ENCODE measurements at regions not wholly inside any gene's neighbourhood (a gene's known extent, or its start where the extent isn't known, plus 50 kb on each side); places are given as distances from the start of the nearest gene placed in this dataset.

DNA sequence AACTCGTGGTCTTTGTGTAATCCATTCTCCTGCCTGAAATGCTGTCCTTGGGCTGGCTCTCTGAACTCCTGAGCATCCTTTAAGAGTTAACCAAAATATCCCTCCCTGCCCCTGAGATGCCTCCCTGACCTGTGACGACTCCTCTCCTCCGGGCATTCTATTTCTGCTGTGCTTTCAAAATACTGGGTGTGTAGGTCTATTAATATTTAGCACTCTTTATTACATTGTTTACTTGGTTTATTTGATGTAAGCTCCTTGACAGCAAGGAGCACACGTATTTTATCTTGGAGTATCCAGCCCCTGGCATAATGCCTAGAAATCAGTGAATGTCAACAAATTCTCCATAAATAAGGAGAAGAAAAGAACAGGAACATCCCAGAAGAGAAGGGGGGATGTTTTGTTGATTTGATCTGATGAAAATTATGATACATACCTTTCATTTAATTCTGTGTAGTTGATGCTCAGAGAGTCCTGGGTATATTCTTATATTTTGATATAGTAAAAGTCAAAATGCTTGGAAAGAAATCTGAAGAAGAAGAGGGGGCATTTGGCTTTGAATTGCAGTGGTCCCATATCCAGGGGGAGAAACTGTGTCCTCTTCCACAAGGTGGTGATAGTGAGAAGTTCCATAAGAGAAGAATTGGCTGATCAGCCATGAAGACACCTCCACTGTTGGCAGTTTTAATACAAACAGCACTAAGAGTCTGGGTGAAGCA is 107.7 kb upstream of the MPP7 start:
- H3K27ac ChIP-seq: peak overlapping the region; percentile 86
- TF ChIP-seq, protein P1, sequence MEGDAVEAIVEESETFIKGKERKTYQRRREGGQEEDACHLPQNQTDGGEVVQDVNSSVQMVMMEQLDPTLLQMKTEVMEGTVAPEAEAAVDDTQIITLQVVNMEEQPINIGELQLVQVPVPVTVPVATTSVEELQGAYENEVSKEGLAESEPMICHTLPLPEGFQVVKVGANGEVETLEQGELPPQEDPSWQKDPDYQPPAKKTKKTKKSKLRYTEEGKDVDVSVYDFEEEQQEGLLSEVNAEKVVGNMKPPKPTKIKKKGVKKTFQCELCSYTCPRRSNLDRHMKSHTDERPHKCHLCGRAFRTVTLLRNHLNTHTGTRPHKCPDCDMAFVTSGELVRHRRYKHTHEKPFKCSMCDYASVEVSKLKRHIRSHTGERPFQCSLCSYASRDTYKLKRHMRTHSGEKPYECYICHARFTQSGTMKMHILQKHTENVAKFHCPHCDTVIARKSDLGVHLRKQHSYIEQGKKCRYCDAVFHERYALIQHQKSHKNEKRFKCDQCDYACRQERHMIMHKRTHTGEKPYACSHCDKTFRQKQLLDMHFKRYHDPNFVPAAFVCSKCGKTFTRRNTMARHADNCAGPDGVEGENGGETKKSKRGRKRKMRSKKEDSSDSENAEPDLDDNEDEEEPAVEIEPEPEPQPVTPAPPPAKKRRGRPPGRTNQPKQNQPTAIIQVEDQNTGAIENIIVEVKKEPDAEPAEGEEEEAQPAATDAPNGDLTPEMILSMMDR (conservative IDR thresholded peaks at IDR 0.05): peak; percentile 63

DNA sequence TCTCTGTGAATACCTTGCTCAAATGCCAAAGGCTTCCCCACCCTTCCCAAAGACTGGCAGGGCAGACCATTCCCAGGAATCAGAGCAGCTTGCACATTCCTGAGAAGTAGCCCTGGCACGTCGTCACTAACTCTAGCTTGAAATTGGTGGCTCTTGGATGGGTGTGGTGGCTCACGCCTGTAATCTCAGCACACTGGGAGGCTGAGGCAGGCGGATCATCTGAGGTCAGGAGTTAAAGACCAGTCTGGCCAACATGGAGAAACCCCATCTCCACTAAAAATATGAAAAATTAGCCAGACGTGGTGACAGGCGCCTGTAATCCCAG is 108.2 kb upstream of the MPP7 start:
- peak overlapping the region; percentile 86 for H3K27ac ChIP-seq
- TF ChIP-seq, protein P1 (conservative IDR thresholded peaks at IDR 0.05): 0 out of 2 replicates have a peak, but pooled peaks have one; percentile 8

DNA sequence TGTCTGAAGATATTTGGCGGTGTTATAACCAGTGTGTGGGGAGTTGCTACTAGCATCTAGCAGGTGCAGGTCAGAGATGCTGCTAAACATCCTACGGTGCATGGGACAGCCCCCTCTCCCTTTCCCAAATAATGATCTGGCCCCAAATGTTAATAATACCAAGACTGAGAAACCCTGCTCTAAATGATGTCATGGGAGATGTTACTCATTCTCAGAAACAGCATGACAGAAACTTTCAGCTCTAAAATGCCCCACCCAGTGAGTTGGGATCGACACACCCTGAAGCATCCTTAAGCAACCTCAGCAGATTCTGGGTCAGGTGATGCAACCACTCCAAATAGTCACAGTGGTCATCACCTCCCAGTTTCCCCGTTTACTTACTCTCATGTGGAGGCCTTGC is 108.8 kb upstream of the MPP7 start:
- H3K27ac ChIP-seq: peak overlapping the region; percentile 86

DNA sequence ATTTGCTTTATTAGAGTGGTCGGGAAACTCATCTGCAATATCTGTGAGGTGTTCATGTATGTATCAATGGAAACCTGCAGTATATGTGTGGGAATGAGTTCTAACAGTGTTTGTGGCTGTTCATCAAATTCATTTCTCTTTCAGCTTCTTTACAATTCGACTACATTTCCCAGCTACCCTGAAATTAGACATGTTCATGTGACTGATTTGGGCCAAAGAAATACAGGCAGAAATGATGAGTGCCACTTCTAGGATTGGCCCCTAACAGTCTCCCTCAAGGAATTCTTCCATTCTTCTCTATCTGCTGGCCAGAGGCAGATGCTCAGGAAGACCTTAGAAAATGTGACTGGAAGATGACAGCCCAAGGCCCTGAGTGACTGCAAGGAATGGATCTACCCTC is 114.8 kb upstream of the WAC start:
- no peak overlapping the region for H3K27ac ChIP-seq
- TF ChIP-seq, protein P1 (conservative IDR thresholded peaks at IDR 0.05): no peak

More for the DNA sequence above, 108.8 kb upstream of the MPP7 start:
- TF ChIP-seq, protein P1 (conservative IDR thresholded peaks at IDR 0.05): no peak

DNA sequence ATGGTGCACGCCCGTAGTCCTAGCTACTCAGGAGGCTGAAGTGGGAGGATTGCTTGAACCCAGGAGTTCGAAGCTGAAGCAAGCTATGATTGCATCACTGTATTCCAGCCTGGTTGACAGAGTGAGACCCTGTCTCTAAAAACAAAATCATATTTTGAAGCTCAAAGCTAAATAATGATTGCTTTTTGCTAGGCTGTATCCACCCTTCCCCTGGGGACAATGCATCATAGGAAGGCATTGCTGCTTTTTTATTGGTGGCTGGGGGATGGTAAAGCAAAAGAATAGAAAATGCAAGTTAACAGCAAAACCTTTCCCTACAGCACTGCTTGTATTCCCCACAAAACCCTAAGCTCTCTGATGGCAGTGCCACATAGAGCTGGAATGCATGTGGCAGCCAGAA is 107.5 kb upstream of the WAC start:
- H3K27ac ChIP-seq: no peak overlapping the region
- TF ChIP-seq, protein P1 (conservative IDR thresholded peaks at IDR 0.05): no peak

DNA sequence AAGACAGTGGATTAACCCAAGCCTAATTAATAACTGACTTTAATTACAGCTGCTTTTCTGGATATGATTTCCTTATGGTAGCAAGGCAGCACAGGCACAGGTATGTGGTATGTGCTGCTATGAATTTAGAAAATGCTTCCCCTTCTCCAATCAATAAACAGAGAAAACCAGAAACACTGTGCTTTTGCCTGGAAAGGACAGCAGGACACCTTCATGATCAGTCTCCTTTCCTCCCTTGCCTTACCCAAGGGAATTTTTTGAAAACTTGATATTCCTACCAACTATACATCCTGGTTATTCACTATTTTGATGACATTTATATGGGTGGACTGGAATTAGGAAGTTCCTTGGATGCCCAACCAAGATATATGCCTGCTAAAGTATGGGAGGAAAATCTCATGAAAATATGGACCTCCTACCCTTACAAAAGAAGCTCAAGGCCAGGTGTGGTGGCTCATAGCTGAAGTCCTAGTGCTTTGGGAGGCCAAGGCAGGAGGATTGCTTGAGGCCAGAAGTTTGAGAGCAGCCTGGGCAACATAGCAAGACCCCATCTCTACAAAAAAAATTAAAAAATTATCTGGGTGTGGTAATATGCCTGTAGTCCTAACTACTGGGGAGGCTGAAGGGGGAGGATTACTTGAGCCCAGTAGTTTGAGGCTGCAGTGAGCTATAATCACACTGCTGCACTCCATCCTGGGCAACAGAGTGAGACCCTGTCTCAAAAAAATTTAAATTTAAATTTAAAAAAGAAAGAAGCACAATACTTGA is 106.3 kb upstream of the WAC start:
- TF ChIP-seq, protein P1 (conservative IDR thresholded peaks at IDR 0.05): no peak
- no peak overlapping the region for H3K27ac ChIP-seq

DNA sequence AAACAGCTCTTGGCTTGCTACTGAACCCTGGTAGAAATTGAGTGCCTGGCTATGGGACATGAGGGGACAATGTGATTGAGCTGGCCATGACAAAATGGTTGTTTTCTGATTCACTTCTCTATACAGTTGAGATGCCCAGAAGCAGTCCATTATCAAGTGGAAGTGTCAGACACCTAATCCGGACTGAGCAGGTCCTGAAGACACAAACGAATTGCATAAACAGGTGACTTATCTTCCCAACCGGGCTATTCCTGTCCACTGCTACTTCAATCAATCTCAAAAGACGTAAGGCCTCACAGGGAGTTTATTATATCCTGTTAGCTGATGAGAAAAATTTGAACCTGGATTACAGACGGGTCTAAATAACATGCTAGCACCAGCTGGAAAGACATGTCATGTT is 105.5 kb upstream of the WAC start:
- TF ChIP-seq, protein P1 (conservative IDR thresholded peaks at IDR 0.05): no peak
- H3K27ac ChIP-seq: no peak overlapping the region
